GM18858 (cell line): ENCODE measurements at regions not wholly inside any gene's neighbourhood (a gene's known extent, or its start where the extent isn't known, plus 50 kb on each side); places are given as distances from the start of the nearest gene placed in this dataset.

ENCODE experiments used
- ATAC-seq: cut with Tn5 transposase; IDR thresholded peaks from one replicate; pipeline ENCODE4 v1.9.1; 2021; ENCODE audit not compliant: unreplicated experiment

DNA sequence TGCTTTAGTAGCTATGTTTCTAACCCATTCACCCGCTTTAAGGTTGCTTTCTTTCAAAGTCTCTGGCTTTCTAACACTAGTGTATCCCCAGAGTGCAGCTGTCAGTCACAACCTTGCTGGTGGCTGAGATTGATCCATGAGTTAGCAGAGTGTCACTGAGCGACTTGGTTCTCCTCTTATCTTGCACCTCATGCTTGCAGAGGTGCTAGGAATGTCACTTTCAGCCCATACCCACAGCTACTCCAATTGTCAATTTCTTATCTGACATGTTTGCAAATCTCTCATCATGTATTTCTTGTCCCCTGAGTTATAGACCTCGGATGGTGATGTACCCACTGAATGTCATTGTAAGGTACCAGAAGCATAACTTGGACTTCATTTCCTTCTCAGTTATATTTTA, 1110.2 kb downstream of the GALC start:
- no peak for ATAC-seq

GRCh38 chr14:86865934-86866333, 1127.0 kb downstream of the GALC start:
- ATAC-seq: no peak

DNA sequence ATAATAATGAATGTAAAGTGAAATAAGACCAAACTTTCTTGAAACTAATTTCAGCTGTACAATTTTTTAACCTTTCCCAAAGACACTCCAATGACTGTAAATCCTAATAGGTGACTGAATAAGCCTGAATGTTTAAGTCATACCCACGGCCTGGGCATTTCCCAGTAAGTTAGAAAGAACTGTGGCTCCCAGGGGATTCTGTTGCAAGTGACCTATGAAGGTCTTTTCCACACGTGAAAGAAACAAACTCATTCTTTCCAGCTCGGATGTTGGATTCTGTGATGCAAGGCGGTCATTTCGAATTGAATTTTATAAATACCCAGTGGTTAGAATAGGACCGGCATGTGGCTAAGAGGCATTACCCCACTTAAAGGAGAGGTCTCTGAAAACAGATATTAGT, 1134.4 kb downstream of the GALC start:
- ATAC-seq: no peak

DNA sequence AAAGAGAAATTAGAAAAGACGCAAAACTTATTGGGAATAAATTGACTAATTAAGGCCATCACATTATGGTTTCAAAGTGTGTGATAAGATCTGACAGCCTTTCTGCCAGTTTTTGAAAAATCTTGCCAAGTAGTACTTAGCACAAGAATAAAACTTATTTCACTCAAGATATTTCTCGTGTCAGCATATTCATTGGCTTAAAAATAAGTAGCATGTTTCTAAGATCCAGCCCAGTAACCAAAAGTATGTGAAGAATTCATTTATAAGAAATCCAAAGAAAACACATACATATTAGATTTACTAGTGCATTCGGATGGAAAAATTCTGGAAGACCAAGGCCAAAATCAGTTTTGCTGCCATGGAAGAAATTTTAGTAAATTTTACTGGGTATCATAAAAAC, 1135.0 kb downstream of the GALC start:
- no peak for ATAC-seq

GRCh38 chr14:86852530-86852929, 1140.5 kb downstream of the GALC start:
- no peak for ATAC-seq

DNA sequence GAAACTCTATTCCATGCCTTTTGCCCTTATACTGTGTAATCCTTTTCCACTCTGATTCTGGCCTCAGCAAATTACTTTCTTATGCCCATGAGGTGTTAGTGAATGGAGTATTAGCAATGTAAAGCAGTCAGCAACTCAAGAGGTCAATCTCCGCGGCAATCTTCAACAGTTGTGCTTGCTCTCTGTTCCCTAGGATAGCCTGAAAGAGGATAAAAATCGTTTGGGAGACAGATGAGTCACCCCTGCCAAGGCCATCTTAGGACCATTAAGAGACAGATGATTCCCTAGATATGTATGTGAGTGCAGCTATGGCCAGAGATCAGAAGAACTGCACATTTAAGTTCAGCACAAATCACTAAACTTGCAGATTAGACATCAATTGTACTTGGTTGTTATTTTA, 1145.8 kb downstream of the GALC start:
- ATAC-seq: no peak

DNA sequence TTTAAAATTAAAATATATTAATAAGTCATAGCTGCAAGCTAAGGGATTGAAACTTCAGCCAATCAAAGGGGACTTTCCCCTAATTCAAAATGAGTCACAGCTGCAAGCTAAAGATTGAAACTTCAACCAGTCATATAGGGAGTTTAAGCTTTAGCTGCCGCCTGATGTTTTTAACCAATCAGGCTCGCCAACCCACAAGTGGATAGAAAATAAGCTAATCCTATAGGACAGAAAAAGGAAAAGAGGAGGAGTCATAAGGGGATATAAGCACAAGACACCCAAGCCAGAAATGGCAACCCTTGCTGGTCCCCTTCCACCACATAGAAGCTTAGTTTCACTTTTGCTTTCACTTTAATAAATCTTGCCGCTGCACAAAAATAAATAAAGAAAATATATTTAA, 1154.6 kb downstream of the GALC start:
- peak; percentile 55 for ATAC-seq

DNA sequence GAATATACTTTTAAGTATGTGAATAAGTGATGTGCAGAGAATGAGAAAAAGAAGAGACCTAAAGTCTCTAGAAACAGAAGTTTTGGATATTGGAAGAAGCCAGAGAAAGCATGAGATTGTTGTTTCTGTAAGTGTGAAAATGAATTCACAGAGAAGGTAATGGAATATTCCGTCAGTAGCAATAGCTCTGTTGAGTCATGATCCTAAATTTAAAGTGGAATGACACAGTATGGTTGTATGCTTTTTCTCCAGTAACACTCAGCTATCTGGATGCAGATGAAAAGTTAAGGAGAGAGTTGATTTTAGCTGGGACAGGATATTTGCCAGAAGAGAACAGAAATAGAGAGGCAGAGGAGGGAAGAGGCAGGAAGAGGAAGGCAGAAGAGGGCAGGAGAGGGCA, 1166.3 kb downstream of the GALC start:
- ATAC-seq: no peak

DNA sequence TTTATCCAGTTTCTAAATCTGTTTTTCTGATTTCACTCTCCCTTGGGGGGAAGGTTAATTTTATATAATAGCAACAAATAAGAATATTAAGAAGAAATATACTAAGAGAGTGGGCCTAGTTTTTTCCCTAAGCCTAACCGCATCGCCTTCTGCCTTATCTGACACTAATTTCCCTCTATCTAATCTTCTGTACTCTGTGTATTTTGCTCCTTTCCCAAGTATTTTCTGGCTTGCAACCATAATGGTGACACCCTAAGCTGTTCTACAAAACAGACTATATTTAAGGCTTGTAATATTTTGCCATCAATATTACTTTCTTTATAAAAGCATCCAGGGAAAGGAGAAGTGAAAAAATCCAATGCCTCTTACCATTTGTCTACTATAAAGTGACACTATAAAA, 1168.8 kb downstream of the GALC start:
- ATAC-seq: no peak

- ATAC-seq: no peak
Observed at GRCh38 chr14:86823581-86823980, 1169.4 kb downstream of the GALC start.

DNA sequence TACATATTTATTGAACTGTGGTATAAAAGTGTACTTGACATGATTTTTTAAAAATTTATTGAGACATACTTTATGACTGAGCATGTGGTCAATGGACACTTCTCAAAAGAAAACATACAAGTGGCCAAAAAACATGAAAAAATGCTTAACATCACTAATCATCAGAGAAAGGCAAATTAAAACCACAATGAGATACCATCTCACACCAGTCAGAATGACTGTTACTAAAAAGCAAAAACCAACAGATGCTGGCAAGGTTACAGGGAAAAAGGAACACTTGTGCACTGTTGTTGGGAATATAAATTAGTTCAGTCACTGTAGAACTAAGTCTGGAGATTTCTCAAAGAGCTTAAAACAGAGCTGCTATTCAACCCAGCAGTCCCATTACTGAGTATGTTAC, 1177.6 kb downstream of the GALC start:
- no peak for ATAC-seq

- no peak for ATAC-seq
Observed at GRCh38 chr14:86802726-86803125, 1190.3 kb downstream of the GALC start.

- no peak for ATAC-seq
Observed at GRCh38 chr14:86799244-86799647, 1193.7 kb downstream of the GALC start.

DNA sequence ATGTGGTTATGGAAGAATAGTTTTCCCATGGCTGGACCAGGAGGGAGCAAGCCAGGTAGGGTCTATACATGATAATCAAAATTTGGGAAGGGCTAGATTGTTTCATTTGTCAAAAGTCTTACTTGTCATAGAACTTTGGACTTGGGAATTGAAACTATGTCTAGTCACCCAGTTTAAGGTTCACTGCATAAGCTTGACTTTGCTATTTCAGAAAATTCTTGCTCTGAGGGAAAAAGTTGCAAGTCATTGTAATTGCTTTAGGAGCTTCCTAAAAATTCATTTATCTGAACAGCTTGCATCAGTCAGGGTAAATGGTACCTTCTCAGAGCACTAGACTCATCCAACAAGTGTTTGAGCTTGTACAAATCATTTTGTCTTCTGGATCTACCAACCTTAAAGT, 1194.7 kb downstream of the GALC start:
- no peak for ATAC-seq

- ATAC-seq: no peak
Observed at GRCh38 chr14:86797075-86797351, 1196.0 kb downstream of the GALC start.

DNA sequence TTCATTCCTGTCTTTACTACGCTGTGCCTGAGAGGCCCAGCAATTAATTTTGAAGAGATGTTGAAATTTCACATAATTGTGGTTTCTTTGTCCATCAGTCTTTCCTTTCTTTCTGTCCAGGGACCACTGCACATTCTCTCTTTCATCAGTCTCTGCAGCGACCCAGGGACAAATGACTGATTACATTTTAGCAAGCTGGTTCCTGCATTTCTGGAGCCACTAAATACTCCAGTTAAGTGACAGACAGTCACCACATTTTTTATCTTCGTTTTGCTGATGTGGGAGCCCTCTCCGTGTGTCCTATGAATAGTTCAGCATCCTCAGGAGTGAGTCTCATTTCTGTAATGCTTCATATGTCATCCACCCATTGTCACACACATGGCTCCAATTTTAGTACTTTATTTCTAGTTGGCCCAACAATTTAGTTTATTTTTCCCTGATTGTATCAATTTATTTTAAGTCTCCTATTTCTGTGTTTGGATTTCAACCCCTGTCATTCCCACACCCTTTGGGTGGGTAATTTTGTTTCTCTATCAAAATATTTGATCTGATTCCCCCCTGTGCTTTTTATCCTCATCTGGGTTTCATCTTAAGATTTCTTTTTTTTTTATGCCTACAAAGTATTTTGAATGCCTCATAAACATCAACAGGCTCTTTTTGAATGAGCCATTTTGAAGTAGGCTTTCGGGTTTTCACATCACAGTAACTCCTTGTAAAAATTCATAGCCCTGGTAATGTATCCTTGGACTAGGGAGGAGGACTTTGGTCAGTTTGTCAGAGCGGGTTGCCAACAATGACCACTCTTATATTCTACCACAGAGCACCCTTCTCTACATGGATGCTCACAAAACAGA, 1196.5 kb downstream of the GALC start:
- no peak for ATAC-seq

- ATAC-seq: no peak
Observed at GRCh38 chr14:86794689-86795088, 1198.3 kb downstream of the GALC start.

DNA sequence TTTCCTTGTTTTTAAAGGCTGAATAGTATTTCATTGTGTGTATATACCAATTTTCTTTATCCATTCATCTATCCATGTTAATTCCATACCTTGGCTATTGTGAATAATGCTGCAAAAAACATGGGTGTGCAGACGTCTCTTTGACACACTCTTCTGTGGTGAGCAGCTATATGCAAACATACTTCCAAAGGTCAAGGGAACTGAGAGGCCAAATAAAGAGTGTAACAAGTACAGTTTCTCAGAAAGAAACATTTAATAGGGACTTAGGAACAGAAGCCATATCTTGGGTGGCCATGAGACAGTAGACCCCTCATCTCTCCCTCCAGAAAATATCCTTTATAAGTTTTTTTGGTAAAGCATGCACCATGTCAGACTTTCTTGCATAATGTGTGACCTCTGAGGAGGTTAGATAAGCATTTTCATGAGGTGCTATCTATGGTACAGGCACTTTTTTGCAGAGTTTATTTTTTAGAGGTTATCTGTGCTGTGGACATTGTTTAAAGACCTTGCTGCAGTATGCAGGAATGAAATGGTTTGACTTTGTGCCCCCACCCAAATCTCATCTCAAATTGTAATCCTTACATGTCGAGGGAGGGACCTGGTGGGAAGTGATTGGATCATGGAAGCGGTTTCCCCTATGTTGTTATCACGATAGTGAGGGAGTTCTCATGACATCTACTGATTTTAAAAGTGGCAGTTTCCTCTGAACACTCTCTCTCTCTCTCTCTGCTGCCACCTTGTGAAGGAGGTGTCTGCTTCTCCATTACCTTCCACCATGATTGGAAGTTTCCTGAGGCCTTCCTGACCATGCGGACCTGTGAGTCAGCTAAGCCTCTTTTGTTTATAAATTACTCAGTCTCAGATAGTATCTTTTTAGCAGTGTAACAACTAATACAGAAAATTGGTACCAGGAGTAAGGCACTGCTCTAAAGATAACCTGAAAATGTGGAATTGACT, 1202.3 kb downstream of the GALC start:
- ATAC-seq: no peak

DNA sequence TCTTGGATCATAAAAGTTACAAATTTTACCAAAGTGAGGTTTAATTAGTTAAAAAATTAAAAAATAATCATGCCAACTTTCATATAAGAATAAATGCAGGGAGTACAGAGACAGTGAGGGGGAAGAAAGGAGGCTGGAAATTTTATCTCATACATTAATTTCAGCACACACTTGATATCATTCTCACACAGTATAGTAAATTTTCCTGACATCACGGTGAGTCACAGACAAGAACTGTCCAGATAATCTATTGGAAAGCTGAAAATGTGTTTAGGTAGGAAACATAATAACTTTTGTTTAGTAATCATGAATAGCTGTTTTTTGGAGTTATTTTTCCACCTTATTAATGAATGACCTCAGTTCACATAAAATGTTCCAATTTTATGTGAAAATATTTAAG, 1204.8 kb downstream of the GALC start:
- ATAC-seq: no peak

GRCh38 chr14:86787717-86788116, 1205.3 kb downstream of the GALC start:
- ATAC-seq: no peak

GRCh38 chr14:86782092-86782580, 1210.8 kb downstream of the GALC start:
- no peak for ATAC-seq

- no peak for ATAC-seq
Observed at GRCh38 chr14:86780876-86781510, 1212.0 kb downstream of the GALC start.
